ENCODE measurements at regions not wholly inside any gene's neighbourhood (a gene's known extent, or its start where the extent isn't known, plus 50 kb on each side); places are given as distances from the start of the nearest gene placed in this dataset.

DNA sequence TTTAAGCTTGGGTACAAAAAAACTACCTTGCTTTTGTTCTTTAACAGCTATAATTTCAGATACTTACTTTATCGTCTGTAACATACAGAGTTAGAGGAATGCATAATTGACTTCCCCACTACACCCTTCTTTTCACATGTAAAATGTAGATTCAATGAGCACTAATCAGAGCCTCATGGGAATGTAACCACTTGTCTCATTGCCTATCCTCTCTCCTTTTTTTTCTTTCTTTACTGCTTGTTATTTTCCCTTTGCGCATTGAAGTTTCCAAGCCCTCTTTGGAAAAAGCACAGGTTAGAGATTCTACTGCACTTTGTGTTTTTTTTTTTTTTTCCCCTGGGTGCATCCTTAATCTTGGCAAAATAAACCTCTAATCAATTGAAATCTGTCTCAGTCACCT is 965.1 kb upstream of the PABPC4L start:
- TF ChIP-seq, protein P1, sequence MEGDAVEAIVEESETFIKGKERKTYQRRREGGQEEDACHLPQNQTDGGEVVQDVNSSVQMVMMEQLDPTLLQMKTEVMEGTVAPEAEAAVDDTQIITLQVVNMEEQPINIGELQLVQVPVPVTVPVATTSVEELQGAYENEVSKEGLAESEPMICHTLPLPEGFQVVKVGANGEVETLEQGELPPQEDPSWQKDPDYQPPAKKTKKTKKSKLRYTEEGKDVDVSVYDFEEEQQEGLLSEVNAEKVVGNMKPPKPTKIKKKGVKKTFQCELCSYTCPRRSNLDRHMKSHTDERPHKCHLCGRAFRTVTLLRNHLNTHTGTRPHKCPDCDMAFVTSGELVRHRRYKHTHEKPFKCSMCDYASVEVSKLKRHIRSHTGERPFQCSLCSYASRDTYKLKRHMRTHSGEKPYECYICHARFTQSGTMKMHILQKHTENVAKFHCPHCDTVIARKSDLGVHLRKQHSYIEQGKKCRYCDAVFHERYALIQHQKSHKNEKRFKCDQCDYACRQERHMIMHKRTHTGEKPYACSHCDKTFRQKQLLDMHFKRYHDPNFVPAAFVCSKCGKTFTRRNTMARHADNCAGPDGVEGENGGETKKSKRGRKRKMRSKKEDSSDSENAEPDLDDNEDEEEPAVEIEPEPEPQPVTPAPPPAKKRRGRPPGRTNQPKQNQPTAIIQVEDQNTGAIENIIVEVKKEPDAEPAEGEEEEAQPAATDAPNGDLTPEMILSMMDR (IDR thresholded peaks at IDR 0.05; ENCODE audit: extremely low read depth in 1 of 2, insufficient read depth in 1 of 2, low read depth in 1 of 2, low read length in 2 of 2): no peak
- no peak for TF ChIP-seq MYC (IDR thresholded peaks at IDR 0.05; ENCODE audit: low read depth, low read length)
- no peak for TF ChIP-seq POLR2A (IDR thresholded peaks at IDR 0.05; ENCODE audit: low read depth, low read length)
- TF ChIP-seq, protein P2, sequence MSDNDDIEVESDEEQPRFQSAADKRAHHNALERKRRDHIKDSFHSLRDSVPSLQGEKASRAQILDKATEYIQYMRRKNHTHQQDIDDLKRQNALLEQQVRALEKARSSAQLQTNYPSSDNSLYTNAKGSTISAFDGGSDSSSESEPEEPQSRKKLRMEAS (IDR thresholded peaks at IDR 0.05; ENCODE audit: insufficient read depth, insufficient read length): no peak
- TF ChIP-seq JUN (IDR thresholded peaks at IDR 0.05; ENCODE audit: borderline replicate concordance, insufficient read depth, insufficient read length, low read depth): no peak
